Muscle layer of colon (tissue), 2 donors: ENCODE measurements at regions not wholly inside any gene's neighbourhood (a gene's known extent, or its start where the extent isn't known, plus 50 kb on each side); places are given as distances from the start of the nearest gene placed in this dataset.
A peak's percentile ranks its signal among the peaks of the same experiment; 100 is the strongest.

Source experiments
- H3K27ac ChIP-seq: one replicate; pipeline ENCODE4 v1.7.0; 2013; ENCODE audit warnings: low read depth, mild to moderate bottlenecking, low read length, moderate library complexity
- H3K27me3 ChIP-seq, 2 donors: one replicate each; pipeline ENCODE4 v1.7.0; 2013; ENCODE audit warnings: low read length in 2 of 2, mild to moderate bottlenecking in 2 of 2; ENCODE audit not compliant: insufficient read depth in 2 of 2, control insufficient read depth in 1 of 2
- H3K36me3 ChIP-seq: one replicate; pipeline ENCODE4 v1.7.0; 2013; ENCODE audit warnings: mild to moderate bottlenecking, low read length; ENCODE audit not compliant: insufficient read depth
- H3K4me1 ChIP-seq: one replicate; pipeline ENCODE4 v1.7.0; 2013; ENCODE audit warnings: mild to moderate bottlenecking, low read length; ENCODE audit not compliant: insufficient read depth
- H3K4me3 ChIP-seq, 2 donors: one replicate each; pipeline ENCODE4 v1.7.0; 2013; ENCODE audit warnings: low read length in 2 of 2, low read depth in 1 of 2, mild to moderate bottlenecking in 1 of 2, moderate library complexity in 1 of 2
- H3K9ac ChIP-seq: one replicate; pipeline ENCODE4 v1.7.0; 2013; ENCODE audit warnings: low read length
- H3K9me3 ChIP-seq: one replicate; pipeline ENCODE4 v1.7.0; 2013; ENCODE audit warnings: mild to moderate bottlenecking, low read length
- donor health status: abdominal sarcoma.
- donor health status: Adenocarcinoma of cecum.

DNA sequence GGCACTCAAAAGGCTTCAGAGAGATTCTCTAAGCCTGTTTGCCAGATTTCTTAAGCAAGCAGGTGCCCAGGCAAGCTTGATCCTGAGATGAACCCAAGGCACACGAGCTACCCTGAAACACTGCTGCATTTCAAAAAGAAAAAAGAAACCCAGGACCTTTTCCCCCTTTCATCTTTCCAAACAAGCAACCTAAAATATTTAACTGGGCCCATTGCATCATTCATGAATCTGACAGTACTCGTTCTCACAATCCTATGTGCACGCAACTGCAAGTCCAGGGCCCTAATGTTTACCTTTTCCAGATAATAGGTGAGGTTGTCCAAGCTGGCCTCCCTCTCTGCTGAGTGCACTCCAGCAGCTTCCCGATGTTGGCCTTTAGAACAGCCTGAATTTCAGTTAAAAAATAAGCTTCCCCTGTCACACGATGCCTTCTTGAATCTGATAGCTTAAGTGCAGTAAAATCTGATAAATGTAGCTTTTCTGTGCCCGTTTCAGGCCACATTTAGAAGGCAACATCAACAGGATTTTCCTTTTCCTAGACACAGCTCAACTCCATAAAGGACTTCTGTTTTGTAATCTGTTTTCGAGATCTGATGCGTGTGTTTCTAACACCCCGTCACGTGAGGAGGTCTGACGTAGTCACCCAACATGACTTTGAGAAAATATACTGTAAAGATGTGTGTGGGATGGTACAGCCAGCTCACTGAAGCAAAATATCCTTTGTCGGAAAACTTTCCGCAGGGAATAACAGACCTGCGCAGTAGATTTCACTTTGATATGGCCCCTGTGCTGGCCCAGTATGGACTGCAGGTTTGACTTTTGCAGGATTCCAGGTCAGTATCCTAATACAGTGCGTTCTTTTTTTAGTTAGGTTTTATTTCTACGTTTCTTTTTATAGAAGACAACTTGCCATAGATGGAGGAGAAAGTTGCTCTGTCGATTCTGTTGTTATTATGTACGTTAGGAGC, 55.1 kb upstream of the RASA2 start:
- peak overlapping the region; percentile 1 to 44 for H3K4me3 ChIP-seq
- peak overlapping the region; percentile 58 for H3K9ac ChIP-seq
- H3K27me3 ChIP-seq, result no peaks in the 10 kb centered on the region
- no peaks in the 10 kb centered on the region for H3K36me3 ChIP-seq
- H3K4me1 ChIP-seq, result peaks cover 64% of the 10 kb centered on the region
- H3K9me3 ChIP-seq, result no peaks in the 10 kb centered on the region
- H3K27ac ChIP-seq, result peak overlapping the region; percentile 91

DNA sequence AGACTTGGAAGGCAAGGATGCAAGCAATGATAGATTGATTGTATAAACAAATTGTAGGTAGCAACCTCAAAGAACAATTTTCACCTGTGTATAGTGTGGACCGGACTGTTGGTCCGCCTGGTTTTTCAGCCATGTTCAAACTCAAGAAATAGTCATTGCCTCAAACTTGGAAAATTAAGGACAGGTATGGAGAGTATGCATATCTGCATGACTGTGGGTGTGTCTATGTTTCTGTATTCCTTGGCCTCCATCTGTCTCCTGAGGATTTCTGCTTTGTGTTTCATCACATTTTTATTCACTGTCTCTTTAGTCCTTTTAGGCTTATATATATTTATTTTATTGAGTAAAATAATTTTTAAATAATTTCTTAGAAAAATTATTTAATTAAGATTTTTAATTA, 53.9 kb upstream of the RASA2 start:
- Histone ChIP-seq H3K27ac (peak overlapping the region; percentile 91), H3K36me3 (no peaks in the 10 kb centered on the region), H3K4me1 (peaks cover 62% of the 10 kb centered on the region)

DNA sequence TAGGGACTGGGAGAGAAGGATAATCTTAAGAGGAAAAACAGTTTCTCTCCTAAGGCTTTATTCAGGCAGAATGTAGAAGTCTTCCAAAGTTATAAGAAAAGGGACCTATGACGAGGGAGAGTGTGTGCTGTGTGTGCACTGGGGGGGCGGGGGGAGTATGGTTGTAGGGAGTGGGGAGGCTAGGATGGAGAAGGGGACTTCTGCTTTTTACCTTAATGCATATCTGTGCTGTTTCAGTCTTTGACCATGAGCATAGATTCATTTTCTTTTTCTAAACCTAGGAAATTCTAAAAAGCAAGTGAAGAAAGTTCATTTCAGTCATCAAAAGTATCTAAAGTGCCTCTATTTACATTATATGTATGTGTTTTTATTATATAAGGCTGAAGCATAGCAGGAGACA, 52.6 kb upstream of the RASA2 start:
- H3K4me1 ChIP-seq, result peaks cover 50% of the 10 kb centered on the region
- H3K36me3 ChIP-seq, result peaks cover 9% of the 10 kb centered on the region

More for the DNA sequence above, 53.9 kb upstream of the RASA2 start:
- H3K4me3 ChIP-seq, result peak overlapping the region in 1 of 2 donors; percentile 44
- no peaks in the 10 kb centered on the region for H3K27me3 ChIP-seq
- H3K9ac ChIP-seq, result peak overlapping the region; percentile 58
- H3K9me3 ChIP-seq, result no peaks in the 10 kb centered on the region

DNA sequence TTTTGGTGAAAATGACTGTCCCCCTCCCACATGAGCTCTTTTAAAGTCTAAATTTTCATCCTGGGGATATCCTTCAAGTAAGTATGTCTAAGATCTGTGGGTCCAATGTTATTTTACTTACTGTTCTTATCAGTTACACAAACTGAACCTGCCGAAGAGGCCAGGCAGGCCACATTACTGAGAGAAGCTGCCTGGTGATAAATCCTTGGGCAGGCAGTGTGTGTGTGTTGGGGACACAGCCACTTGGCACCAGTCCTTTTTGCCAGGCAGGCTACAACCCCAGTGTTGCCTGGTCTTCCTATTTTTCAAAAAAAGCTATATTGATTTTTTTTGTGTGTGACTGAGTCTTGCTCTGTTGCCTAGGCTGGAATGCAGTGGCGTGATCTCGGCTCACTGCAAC, 50.6 kb upstream of the RASA2 start:
- peaks cover 9% of the 10 kb centered on the region for H3K36me3 ChIP-seq
- no peak overlapping the region for H3K27ac ChIP-seq
- H3K27me3 ChIP-seq, result no peaks in the 10 kb centered on the region
- H3K9ac ChIP-seq, result no peak overlapping the region
- no peak overlapping the region for H3K4me3 ChIP-seq
- H3K4me1 ChIP-seq, result peaks cover 52% of the 10 kb centered on the region
- no peaks in the 10 kb centered on the region for H3K9me3 ChIP-seq

More for the DNA sequence above, 52.6 kb upstream of the RASA2 start:
- H3K27ac ChIP-seq, result peak overlapping the region; percentile 57
- no peaks in the 10 kb centered on the region for H3K9me3 ChIP-seq
- H3K4me3 ChIP-seq, result peak overlapping the region in 1 of 2 donors; percentile 17
- no peaks in the 10 kb centered on the region for H3K27me3 ChIP-seq
- H3K9ac ChIP-seq, result no peak overlapping the region
